ENCODE measurements at regions not wholly inside any gene's neighbourhood (a gene's known extent, or its start where the extent isn't known, plus 50 kb on each side); places are given as distances from the start of the nearest gene placed in this dataset.

GRCh38 chr16:8388684-8389083 is 201.6 kb downstream of the TMEM114 start:
- Histone ChIP-seq H4K91ac (replicated peaks; ENCODE audit: insufficient read length, low read length) (no peak overlapping the region), H3K4me3 (ENCODE audit: extremely low read depth in 1 of 4, insufficient read depth in 2 of 4, low read depth in 3 of 4, low read length in 4 of 4) (no peak overlapping the region), H2BK5ac (ENCODE audit: low read depth, low read length) (no peak overlapping the region), H3K9ac (replicated peaks in 1 of 4; ENCODE audit: extremely low read depth in 1 of 4, low read depth in 3 of 4, low read length in 3 of 4) (no peak overlapping the region), H3K9me3 (ENCODE audit: insufficient read depth in 2 of 2, low read depth in 1 of 2, low read length in 1 of 2) (no peaks in the 10 kb centered on the region), H4K8ac (ENCODE audit: extremely low read depth, insufficient read depth, low read length) (no peak overlapping the region), H3K4me2 (ENCODE audit: insufficient read depth in 1 of 2, low read depth in 2 of 2, low read length in 2 of 2) (no peak overlapping the region), H3K23me2 (ENCODE audit: low read depth, low read length) (no peaks in the 10 kb centered on the region), H3K4ac (replicated peaks; ENCODE audit: insufficient read length, low read depth, low read length) (no peak overlapping the region), H3K14ac (ENCODE audit: insufficient read length) (no peak overlapping the region), H3K79me2 (ENCODE audit: control insufficient read depth in 1 of 2, insufficient read depth in 2 of 2, low read length in 2 of 2) (no peaks in the 10 kb centered on the region), H3K23ac (ENCODE audit: insufficient read length) (no peak overlapping the region), H4K5ac (ENCODE audit: insufficient read length, low read depth, low read length) (no peak overlapping the region), H3K56ac (replicated peaks; ENCODE audit: insufficient read length, low read depth, low read length) (no peak overlapping the region), H2BK20ac (ENCODE audit: low read length) (no peak overlapping the region), H3K79me1 (ENCODE audit: low read depth, low read length) (no peaks in the 10 kb centered on the region), H2BK15ac (ENCODE audit: low read length) (no peak overlapping the region), H2BK12ac (ENCODE audit: low read depth, low read length) (no peak overlapping the region), H3K18ac (ENCODE audit: extremely low read depth, low read length) (no peak overlapping the region), H2BK120ac (replicated peaks; ENCODE audit: low read depth, low read length) (no peak overlapping the region), H2AK5ac (ENCODE audit: low read depth, low read length) (no peak overlapping the region), H3K27me3 (replicated peaks in 1 of 4; ENCODE audit: control insufficient read depth in 3 of 4, extremely low read depth in 1 of 4, insufficient read depth in 3 of 4, low read length in 3 of 4) (no peaks in the 10 kb centered on the region; a peak in 1 of 7 replicates), H4K20me1 (replicated peaks in 1 of 2; ENCODE audit: control insufficient read depth in 1 of 2, insufficient read depth in 2 of 2, low read length in 2 of 2) (no peaks in the 10 kb centered on the region), H3K27ac (ENCODE audit: low read depth, low read length) (no peak overlapping the region), H2AFZ (ENCODE audit: low read length) (no peak overlapping the region), H3K36me3 (ENCODE audit: control insufficient read depth in 2 of 4, insufficient read depth in 4 of 4, low read length in 3 of 4) (no peaks in the 10 kb centered on the region), H3K4me1 (replicated peaks in 1 of 4; ENCODE audit: control insufficient read depth in 3 of 4, insufficient read depth in 4 of 4, low read length in 3 of 4) (no peaks in the 10 kb centered on the region)
- POLR2A ChIA-PET (ENCODE audit: partially characterized antibody), result no interaction called here
- no peak for DNase-seq (ENCODE audit: low read depth in 1 of 2, low spot score in 2 of 2)
- CTCF ChIA-PET (ENCODE audit: partially characterized antibody), result interaction anchor here (0.6 to 1.0 kb wide), 2 partner anchors 22 to 1124 kb away, joined by 3 to 4 read pairs; no protein-coding TSS in a partner anchor
- TF ChIP-seq POLR2A (IDR thresholded peaks at IDR 0.05; ENCODE audit: control extremely low read depth in 1 of 2, low read depth in 2 of 2, low read length in 2 of 2), result no peak
- no peak for TF ChIP-seq SP4 (IDR thresholded peaks at IDR 0.05; ENCODE audit: low read length)
- no peak for TF ChIP-seq RXRA (IDR thresholded peaks at IDR 0.05; ENCODE audit: insufficient read depth, low read depth, low read length)
- TF ChIP-seq RFX5 (IDR thresholded peaks at IDR 0.05; ENCODE audit: borderline replicate concordance, low read depth, low read length), result no peak
- no peak for TF ChIP-seq ATF2 (IDR thresholded peaks at IDR 0.05; ENCODE audit: low read length)
- no peak for TF ChIP-seq KDM4A (IDR thresholded peaks at IDR 0.05; ENCODE audit: low read depth, low read length, severe bottlenecking)
- no peak for TF ChIP-seq YY1 (IDR thresholded peaks at IDR 0.05; ENCODE audit: low read depth, low read length)
- TF ChIP-seq HDAC2 (IDR thresholded peaks at IDR 0.05; ENCODE audit: borderline replicate concordance in 1 of 2, low read depth in 2 of 2, low read length in 2 of 2), result no peak
- TF ChIP-seq POLR2AphosphoS5 (IDR thresholded peaks at IDR 0.05; ENCODE audit: low read depth, low read length), result no peak
- no peak for TF ChIP-seq NANOG (IDR thresholded peaks at IDR 0.05; ENCODE audit: insufficient read depth, low read depth, low read length, poor library complexity, severe bottlenecking)
- 94% methylated on average over 3 of the region's 3 CpGs; no CpG with 5 or more reads in 1 of the 2 experiments for WGBS, 2 experiments (ENCODE audit: extremely low coverage in 1 of 2, insufficient coverage in 1 of 2, insufficient read length in 1 of 2, insufficient replicate concordance in 2 of 2, low coverage in 1 of 2, low lambda C conversion rate in 2 of 2, missing lambda C conversion rate in 1 of 2)
- FAIRE-seq, result no peak
